ENCODE measurements at regions not wholly inside any gene's neighbourhood (a gene's known extent, or its start where the extent isn't known, plus 50 kb on each side); places are given as distances from the start of the nearest gene placed in this dataset.

DNA sequence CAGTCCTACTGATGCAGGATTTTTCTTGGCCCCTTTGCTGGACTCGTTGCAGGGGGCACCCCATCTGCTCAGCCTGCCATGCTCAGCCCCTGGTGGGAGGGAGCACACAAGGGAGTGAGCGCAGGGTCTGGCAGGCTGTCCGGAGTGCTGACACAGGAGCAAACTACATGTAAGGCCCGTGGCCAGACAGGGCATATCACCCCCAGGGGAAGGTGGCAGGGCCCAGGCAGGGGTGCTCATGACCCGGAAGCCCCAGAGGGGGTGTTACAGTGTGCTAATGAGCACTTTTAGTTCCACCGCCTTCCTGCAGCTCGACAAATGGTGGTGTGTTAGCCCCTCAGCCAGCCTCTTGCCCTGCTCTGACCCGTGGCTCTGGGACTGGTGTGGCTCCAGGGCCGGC lies 645.6 kb upstream of the TMEM132C start:
- Histone ChIP-seq H4K91ac (replicated peaks; ENCODE audit: insufficient read length, low read length) (no peak overlapping the region), H3K27me3 (replicated peaks in 1 of 4; ENCODE audit: control insufficient read depth in 3 of 4, extremely low read depth in 1 of 4, insufficient read depth in 3 of 4, low read length in 3 of 4) (no peaks in the 10 kb centered on the region), H3K4me3 (ENCODE audit: extremely low read depth in 1 of 4, insufficient read depth in 2 of 4, low read depth in 3 of 4, low read length in 4 of 4) (no peak overlapping the region), H3K23me2 (ENCODE audit: low read depth, low read length) (no peaks in the 10 kb centered on the region), H3K14ac (ENCODE audit: insufficient read length) (no peak overlapping the region), H3K79me1 (ENCODE audit: low read depth, low read length) (no peaks in the 10 kb centered on the region), H4K8ac (ENCODE audit: extremely low read depth, insufficient read depth, low read length) (no peak overlapping the region), H3K79me2 (ENCODE audit: control insufficient read depth in 1 of 2, insufficient read depth in 2 of 2, low read length in 2 of 2) (no peaks in the 10 kb centered on the region), H3K4me2 (ENCODE audit: insufficient read depth in 1 of 2, low read depth in 2 of 2, low read length in 2 of 2) (no peak overlapping the region; a peak in 1 of 4 replicates), H2BK5ac (ENCODE audit: low read depth, low read length) (no peak overlapping the region; the same call in 1 of the 2 replicates), H3K27ac (ENCODE audit: low read depth, low read length) (no peak overlapping the region), H2BK20ac (ENCODE audit: low read length) (no peak overlapping the region), H3K9ac (replicated peaks in 1 of 4; ENCODE audit: extremely low read depth in 1 of 4, low read depth in 3 of 4, low read length in 3 of 4) (no peak overlapping the region), H3K23ac (ENCODE audit: insufficient read length) (no peak overlapping the region), H3K4ac (replicated peaks; ENCODE audit: insufficient read length, low read depth, low read length) (no peak overlapping the region), H2BK15ac (ENCODE audit: low read length) (no peak overlapping the region), H3K18ac (ENCODE audit: extremely low read depth, low read length) (no peak overlapping the region), H3K36me3 (ENCODE audit: control insufficient read depth in 2 of 4, insufficient read depth in 4 of 4, low read length in 3 of 4) (no peaks in the 10 kb centered on the region), H2AK5ac (ENCODE audit: low read depth, low read length) (no peak overlapping the region), H3K9me3 (ENCODE audit: insufficient read depth in 2 of 2, low read depth in 1 of 2, low read length in 1 of 2) (no peaks in the 10 kb centered on the region), H3K4me1 (replicated peaks in 1 of 4; ENCODE audit: control insufficient read depth in 3 of 4, insufficient read depth in 4 of 4, low read length in 3 of 4) (peaks cover 6 to 11% (median 10%) of the 10 kb centered on the region in 4 experiments), H2BK120ac (replicated peaks; ENCODE audit: low read depth, low read length) (no peak overlapping the region), H2BK12ac (ENCODE audit: low read depth, low read length) (no peak overlapping the region), H4K5ac (ENCODE audit: insufficient read length, low read depth, low read length) (no peak overlapping the region), H3K56ac (replicated peaks; ENCODE audit: insufficient read length, low read depth, low read length) (no peak overlapping the region), H2AFZ (ENCODE audit: low read length) (no peak overlapping the region), H4K20me1 (replicated peaks in 1 of 2; ENCODE audit: control insufficient read depth in 1 of 2, insufficient read depth in 2 of 2, low read length in 2 of 2) (no peaks in the 10 kb centered on the region)
- TF ChIP-seq JUND (IDR thresholded peaks at IDR 0.05; ENCODE audit: low read length) (no peak), SP1 (IDR thresholded peaks at IDR 0.05; ENCODE audit: low read depth, low read length) (no peak), POU5F1 (IDR thresholded peaks at IDR 0.05; ENCODE audit: low read depth, low read length) (no peak), SP2 (IDR thresholded peaks at IDR 0.05; ENCODE audit: low read length) (no peak), TAF1 (IDR thresholded peaks at IDR 0.05; ENCODE audit: low read depth, low read length) (no peak)
- DNase-seq (ENCODE audit: low read depth in 1 of 2, low spot score in 2 of 2) (no peak), FAIRE-seq (no peak)
- ChIA-PET POLR2A (ENCODE audit: partially characterized antibody) (no interaction called here), CTCF (ENCODE audit: partially characterized antibody) (interaction anchor here (0.8 to 1.6 kb wide), 7 partner anchors 10 to 273 kb away, joined by 3 to 5 read pairs (median 3); no protein-coding TSS in a partner anchor)
- 68% methylated on average over 9 of the region's 9 CpGs; no CpG with 5 or more reads in 1 of the 2 experiments for WGBS, 2 experiments (ENCODE audit: extremely low coverage in 1 of 2, insufficient coverage in 1 of 2, insufficient read length in 1 of 2, insufficient replicate concordance in 2 of 2, low coverage in 1 of 2, low lambda C conversion rate in 2 of 2, missing lambda C conversion rate in 1 of 2)
